Lower lobe of right lung (tissue), 2 donors: ENCODE measurements at regions not wholly inside any gene's neighbourhood (a gene's known extent, or its start where the extent isn't known, plus 50 kb on each side); places are given as distances from the start of the nearest gene placed in this dataset.
"Not testable (repeated sequence)": the region's sequence is repeated elsewhere in the genome, so short reads cannot be mapped to it uniquely, and the experiment has no call there.

Experiments used
- ATAC-seq, 2 donors: fragments of 200-7000 bp; cut with Tn5 transposase; one replicate each; pipeline ENCODE4 v1.9.1; 2020 to 2022; ENCODE audit warnings: mild to moderate bottlenecking in 2 of 2, moderate library complexity in 2 of 2
- DNase-seq: peaks from one replicate; pipeline ENCODE4 v3.0.0-alpha.2; 2020
- H3K27ac ChIP-seq: fragments of 200-600 bp; one replicate; pipeline ENCODE4 v1.8.0; 2022
- H3K27me3 ChIP-seq: fragments of 200-600 bp; one replicate; pipeline ENCODE4 v1.8.0; 2022; ENCODE audit warnings: low read depth
- H3K36me3 ChIP-seq: fragments of 200-600 bp; one replicate; pipeline ENCODE4 v1.8.0; 2022; ENCODE audit warnings: mild to moderate bottlenecking
- H3K4me1 ChIP-seq: fragments of 200-600 bp; one replicate; pipeline ENCODE4 v1.8.0; 2022
- H3K4me3 ChIP-seq: fragments of 200-600 bp; one replicate; pipeline ENCODE4 v1.8.0; 2022; ENCODE audit warnings: mild to moderate bottlenecking
- H3K9me3 ChIP-seq: fragments of 200-600 bp; one replicate; pipeline ENCODE4 v1.8.0; 2022
- CTCF ChIP-seq: fragments of 200-600 bp; IDR thresholded peaks from one replicate; pipeline ENCODE4 v1.8.0; 2022; ENCODE audit warnings: antibody characterized with exemption, mild to moderate bottlenecking
- intact Hi-C: fragments of 100-400 bp; cut with DNase I; formaldehyde crosslinking; loops from one replicate; pipeline ENCODE4 v1.11.0; 2022
- donor health status: DM: no; HTN: yes; CAD: no; lungs with severe emphysema.

- intact Hi-C loops: no loop called here
- no peaks in the 10 kb centered on the region for H3K36me3 ChIP-seq
- H3K4me1 ChIP-seq: no peaks in the 10 kb centered on the region
- ATAC-seq (no peak), DNase-seq (no peak)
- H3K9me3 ChIP-seq: no peaks in the 10 kb centered on the region
- no peak overlapping the region for H3K4me3 ChIP-seq
- no peak overlapping the region for H3K27ac ChIP-seq
- H3K27me3 ChIP-seq: no peaks in the 10 kb centered on the region
- no peak for TF ChIP-seq CTCF
Observed at GRCh38 chr14:97162621-97163020, 365.4 kb downstream of the VRK1 start.

- Histone ChIP-seq H3K27me3 (no peaks in the 10 kb centered on the region), H3K27ac (no peak overlapping the region), H3K36me3 (no peaks in the 10 kb centered on the region), H3K4me1 (no peaks in the 10 kb centered on the region), H3K4me3 (no peak overlapping the region), H3K9me3 (no peaks in the 10 kb centered on the region)
- TF ChIP-seq CTCF: no peak
- intact Hi-C loops: no loop called here
- no peak for DNase-seq
- ATAC-seq: no peak
Observed at GRCh38 chr14:97164021-97164420, 366.8 kb downstream of the VRK1 start.

- ATAC-seq: no peak
- DNase-seq: no peak
- Histone ChIP-seq H3K4me3 (no peak overlapping the region), H3K9me3 (no peaks in the 10 kb centered on the region), H3K27ac (no peak overlapping the region), H3K36me3 (no peaks in the 10 kb centered on the region), H3K4me1 (no peaks in the 10 kb centered on the region), H3K27me3 (no peaks in the 10 kb centered on the region)
- intact Hi-C loops: no loop called here
- no peak for TF ChIP-seq CTCF
Observed at GRCh38 chr14:97166497-97166896, 369.3 kb downstream of the VRK1 start.

GRCh38 chr14:97167577-97167976, 370.4 kb downstream of the VRK1 start:
- H3K9me3 ChIP-seq, H3K4me3 ChIP-seq, H3K27ac ChIP-seq, DNase-seq, H3K4me1 ChIP-seq, H3K27me3 ChIP-seq, ATAC-seq, H3K36me3 ChIP-seq, intact Hi-C loops: not testable (repeated sequence)

GRCh38 chr14:97172644-97173043, 375.5 kb downstream of the VRK1 start:
- Histone ChIP-seq H3K9me3 (no peaks in the 10 kb centered on the region), H3K27me3 (no peaks in the 10 kb centered on the region), H3K36me3 (no peaks in the 10 kb centered on the region), H3K4me3 (no peak overlapping the region), H3K27ac (no peak overlapping the region), H3K4me1 (no peaks in the 10 kb centered on the region)
- no peak for DNase-seq
- no peak for ATAC-seq
- intact Hi-C loops: no loop called here
- TF ChIP-seq CTCF: no peak

GRCh38 chr14:97177016-97177415, 379.8 kb downstream of the VRK1 start:
- no peaks in the 10 kb centered on the region for H3K27me3 ChIP-seq
- no peak overlapping the region for H3K4me3 ChIP-seq
- no peaks in the 10 kb centered on the region for H3K36me3 ChIP-seq
- no peaks in the 10 kb centered on the region for H3K4me1 ChIP-seq
- no peak overlapping the region for H3K27ac ChIP-seq
- DNase-seq: no peak
- ATAC-seq: no peak
- H3K9me3 ChIP-seq: no peaks in the 10 kb centered on the region
- intact Hi-C loops: no loop called here
- TF ChIP-seq CTCF: no peak
